ENCODE measurements at regions not wholly inside any gene's neighbourhood (a gene's known extent, or its start where the extent isn't known, plus 50 kb on each side); places are given as distances from the start of the nearest gene placed in this dataset.

DNA sequence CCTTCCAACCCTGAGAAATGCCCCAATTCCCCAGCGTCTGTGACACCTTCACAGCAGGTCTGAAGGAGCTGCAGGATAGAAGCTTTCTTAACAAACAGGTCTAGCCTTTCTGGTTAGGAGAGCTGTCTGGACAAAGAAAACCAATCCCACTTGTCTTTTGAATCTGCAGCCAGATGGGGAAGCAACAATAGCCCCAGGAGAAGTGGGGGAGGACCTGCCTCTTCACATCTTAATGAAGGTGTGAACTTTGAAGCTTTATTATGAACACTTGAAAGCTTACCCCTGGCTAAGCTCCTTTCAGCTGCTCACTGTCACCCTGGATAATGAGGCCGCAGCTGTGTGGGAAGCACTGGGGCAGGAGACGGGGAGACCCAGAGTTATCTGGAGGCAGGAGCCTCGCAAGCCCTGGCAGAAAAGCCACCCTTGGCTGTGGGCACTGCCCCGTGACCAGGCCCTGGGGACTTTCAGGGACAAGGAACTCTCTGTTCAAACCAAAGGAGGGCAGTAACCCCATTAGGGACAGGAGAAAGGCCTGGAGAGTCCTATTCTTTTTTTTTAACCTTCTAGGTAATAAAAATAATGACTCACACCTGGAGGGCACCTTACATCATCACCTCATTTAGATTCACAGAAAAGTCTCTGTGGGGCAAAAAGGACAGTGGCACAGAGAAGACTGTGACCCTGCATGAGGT, 151.8 kb upstream of the RAD23B start:
- Histone ChIP-seq H3K4me1 (no peaks in the 10 kb centered on the region), H3K4me3 (no peak overlapping the region), H3K27me3 (no peaks in the 10 kb centered on the region), H3K36me3 (no peaks in the 10 kb centered on the region), H3K27ac (no peak overlapping the region), H3K9me3 (no peaks in the 10 kb centered on the region)
- WGBS, 2 donors (ENCODE audit: low coverage in 1 of 2), result 75% methylated on average over 2 of the region's 5 CpGs; no CpG with 5 or more reads in 1 of the 2 donors
- TF ChIP-seq EP300 (IDR thresholded peaks at IDR 0.05) (no peak), POLR2A (IDR thresholded peaks at IDR 0.05) (no peak), POLR2AphosphoS5 (IDR thresholded peaks at IDR 0.05) (no peak)
- TF ChIP-seq, protein P1, sequence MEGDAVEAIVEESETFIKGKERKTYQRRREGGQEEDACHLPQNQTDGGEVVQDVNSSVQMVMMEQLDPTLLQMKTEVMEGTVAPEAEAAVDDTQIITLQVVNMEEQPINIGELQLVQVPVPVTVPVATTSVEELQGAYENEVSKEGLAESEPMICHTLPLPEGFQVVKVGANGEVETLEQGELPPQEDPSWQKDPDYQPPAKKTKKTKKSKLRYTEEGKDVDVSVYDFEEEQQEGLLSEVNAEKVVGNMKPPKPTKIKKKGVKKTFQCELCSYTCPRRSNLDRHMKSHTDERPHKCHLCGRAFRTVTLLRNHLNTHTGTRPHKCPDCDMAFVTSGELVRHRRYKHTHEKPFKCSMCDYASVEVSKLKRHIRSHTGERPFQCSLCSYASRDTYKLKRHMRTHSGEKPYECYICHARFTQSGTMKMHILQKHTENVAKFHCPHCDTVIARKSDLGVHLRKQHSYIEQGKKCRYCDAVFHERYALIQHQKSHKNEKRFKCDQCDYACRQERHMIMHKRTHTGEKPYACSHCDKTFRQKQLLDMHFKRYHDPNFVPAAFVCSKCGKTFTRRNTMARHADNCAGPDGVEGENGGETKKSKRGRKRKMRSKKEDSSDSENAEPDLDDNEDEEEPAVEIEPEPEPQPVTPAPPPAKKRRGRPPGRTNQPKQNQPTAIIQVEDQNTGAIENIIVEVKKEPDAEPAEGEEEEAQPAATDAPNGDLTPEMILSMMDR (IDR thresholded peaks at IDR 0.05), result no peak
- ATAC-seq, result no peak

DNA sequence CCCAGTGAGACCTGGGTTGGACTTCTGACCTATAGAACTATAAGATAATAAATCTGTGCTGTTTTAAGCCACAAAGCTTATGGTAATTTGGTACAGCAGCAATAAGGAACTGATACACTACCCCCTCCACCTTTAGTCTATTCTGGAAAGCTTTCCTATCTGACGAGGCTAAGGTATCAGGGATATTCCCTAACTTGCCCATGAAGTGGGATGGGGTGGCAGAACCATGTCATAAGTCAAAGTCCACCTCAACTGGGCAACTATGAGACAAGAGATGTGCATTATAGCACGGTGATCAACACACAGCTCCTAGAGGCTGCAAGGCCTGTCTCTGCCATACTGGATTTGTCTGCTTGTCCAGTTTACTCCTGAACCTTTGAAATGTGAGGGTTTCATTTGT, 146.8 kb upstream of the RAD23B start:
- no peaks in the 10 kb centered on the region for H3K4me1 ChIP-seq
- TF ChIP-seq, protein P1 (IDR thresholded peaks at IDR 0.05), result no peak
- TF ChIP-seq POLR2AphosphoS5 (IDR thresholded peaks at IDR 0.05) (no peak), POLR2A (IDR thresholded peaks at IDR 0.05) (no peak), EP300 (IDR thresholded peaks at IDR 0.05) (no peak)
- no peak overlapping the region for H3K4me3 ChIP-seq
- H3K27ac ChIP-seq, result no peak overlapping the region
- 100% methylated on average over 2 of the region's 2 CpGs; no CpG with 5 or more reads in 1 of the 2 donors for WGBS, 2 donors (ENCODE audit: low coverage in 1 of 2)
- no peaks in the 10 kb centered on the region for H3K9me3 ChIP-seq
- H3K36me3 ChIP-seq, result no peaks in the 10 kb centered on the region
- no peak for ATAC-seq
- no peaks in the 10 kb centered on the region for H3K27me3 ChIP-seq

DNA sequence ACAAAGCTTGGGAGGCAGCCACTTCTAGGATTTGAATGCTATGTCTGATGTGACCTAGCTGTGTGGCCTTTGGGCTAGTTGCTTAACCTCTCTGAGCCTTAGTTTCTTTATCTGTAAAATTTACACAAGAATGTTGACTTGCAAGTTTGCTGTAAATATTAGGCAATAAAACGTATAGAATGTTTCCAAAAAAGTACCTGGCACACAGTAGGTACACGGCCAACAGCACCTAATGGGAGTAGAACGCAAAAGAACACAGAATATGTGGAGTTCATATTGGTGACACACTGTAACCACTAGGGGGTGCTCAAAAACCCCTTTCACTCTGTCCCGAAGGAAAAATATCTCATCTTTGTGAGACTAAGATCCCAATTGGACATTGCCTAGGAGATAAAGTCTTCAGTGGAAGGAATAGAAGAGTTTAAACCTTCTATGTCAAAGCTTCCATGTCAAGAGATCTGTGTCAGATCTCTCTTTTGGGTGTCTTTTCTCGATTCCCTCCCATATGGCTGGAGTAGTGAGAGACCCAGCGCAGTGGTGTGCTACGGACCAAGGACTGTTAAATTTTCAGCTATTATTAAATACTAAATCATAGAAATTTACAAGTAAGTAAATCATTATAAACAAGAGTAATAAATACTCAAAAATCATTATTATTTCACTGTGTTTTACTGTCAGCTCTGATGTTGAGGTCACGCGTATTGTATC, 145.4 kb upstream of the RAD23B start:
- H3K27ac ChIP-seq, result no peak overlapping the region
- 64 to 70% methylated on average over 9 of the region's 9 CpGs for WGBS, 2 donors (ENCODE audit: low coverage in 1 of 2)
- no peaks in the 10 kb centered on the region for H3K9me3 ChIP-seq
- ATAC-seq, result no peak
- peaks cover 2 to 7% (median 4%) of the 10 kb centered on the region in 3 donors for H3K4me1 ChIP-seq
- no peak overlapping the region for H3K4me3 ChIP-seq
- H3K27me3 ChIP-seq, result no peaks in the 10 kb centered on the region
- TF ChIP-seq EP300 (IDR thresholded peaks at IDR 0.05), result no peak
- TF ChIP-seq, protein P1 (IDR thresholded peaks at IDR 0.05), result peak; percentile 40 to 67 (median 56)
- no peaks in the 10 kb centered on the region for H3K36me3 ChIP-seq

DNA sequence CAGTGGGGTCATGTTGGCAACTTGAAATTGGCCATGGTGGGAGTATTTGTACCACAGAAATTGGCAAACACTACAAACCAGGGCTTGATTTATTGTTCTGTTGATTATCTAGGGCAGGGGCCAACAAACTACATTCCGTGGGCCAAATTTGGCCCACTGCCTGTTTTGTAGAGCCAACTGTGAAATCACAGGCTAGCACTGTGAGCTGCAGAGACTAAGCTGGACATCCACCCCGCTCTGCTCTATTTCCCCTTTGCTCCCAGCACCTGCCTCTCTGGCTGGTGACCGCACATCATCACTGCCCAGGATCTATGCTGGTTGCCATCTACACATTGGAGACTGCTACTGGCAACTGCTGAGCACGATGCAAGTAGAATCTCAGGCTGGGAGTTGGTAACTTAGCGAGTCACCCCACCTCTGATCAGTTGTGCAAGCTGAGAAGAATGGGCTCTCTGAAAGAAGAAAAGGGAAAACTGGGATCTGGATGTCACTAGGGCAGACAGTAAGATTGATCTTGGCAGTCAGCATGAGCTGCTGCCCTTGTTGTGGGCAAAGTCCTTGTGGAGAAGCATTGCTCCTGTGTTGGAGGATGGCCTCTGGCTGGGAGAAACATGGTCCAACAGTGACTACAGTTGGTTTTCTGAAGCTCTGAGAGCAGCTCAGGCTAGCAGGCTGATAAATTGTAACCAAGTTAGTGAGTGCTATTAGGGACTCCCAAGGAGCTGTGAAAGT, 144.7 kb upstream of the RAD23B start:
- Histone ChIP-seq H3K27me3 (no peaks in the 10 kb centered on the region), H3K36me3 (no peaks in the 10 kb centered on the region), H3K4me1 (peaks cover 2 to 12% (median 7%) of the 10 kb centered on the region in 3 donors), H3K9me3 (no peaks in the 10 kb centered on the region), H3K27ac (no peak overlapping the region), H3K4me3 (no peak overlapping the region)
- WGBS, 2 donors (ENCODE audit: low coverage in 1 of 2), result 30 to 50% methylated on average over 2 of the region's 5 CpGs
- ATAC-seq, result no peak
- TF ChIP-seq EP300 (IDR thresholded peaks at IDR 0.05) (no peak), POLR2A (IDR thresholded peaks at IDR 0.05) (no peak), POLR2AphosphoS5 (IDR thresholded peaks at IDR 0.05) (no peak)
- TF ChIP-seq, protein P1 (IDR thresholded peaks at IDR 0.05), result no peak
